Activated CD8-positive, alpha-beta memory T cell treated with anti-CD3 and anti-CD28 coated beads, Interleukin-2, amount 10 ng/mL, durations not matched to agents 7 days and 5 days (primary cell): ENCODE measurements at regions not wholly inside any gene's neighbourhood (a gene's known extent, or its start where the extent isn't known, plus 50 kb on each side); places are given as distances from the start of the nearest gene placed in this dataset.

Source experiments
- ATAC-seq: fragments of 150-1000 bp; cut with Tn5 transposase; one replicate; pipeline ENCODE4 v1.10.0; 2021; ENCODE audit warnings: moderate library complexity
- CTCF ChIA-PET: fragments of 350-600 bp; sonication (Branson Sonifier 250); formaldehyde crosslinking; loops from one replicate; lab custom pipeline; 2021; ENCODE audit warnings: antibody characterized with exemption; lab: Charles Lee
- DNase-seq: peaks from one replicate; pipeline ENCODE4 v3.0.0-alpha.2; 2020
- H3K27ac Mint-ChIP-seq: one replicate; pipeline ENCODE4 v1.8.0; 2021; ENCODE audit warnings: mild to moderate bottlenecking, mixed read lengths
- H3K27me3 Mint-ChIP-seq: one replicate; pipeline ENCODE4 v1.8.0; 2021; ENCODE audit warnings: mixed read lengths
- H3K36me3 Mint-ChIP-seq: one replicate; pipeline ENCODE4 v1.8.0; 2021; ENCODE audit warnings: mild to moderate bottlenecking, mixed read lengths
- H3K4me1 Mint-ChIP-seq: one replicate; pipeline ENCODE4 v1.8.0; 2021; ENCODE audit warnings: mixed read lengths
- H3K4me3 Mint-ChIP-seq: one replicate; pipeline ENCODE4 v1.8.0; 2021; ENCODE audit warnings: mild to moderate bottlenecking, moderate library complexity, mixed read lengths
- H3K9me3 Mint-ChIP-seq: one replicate; pipeline ENCODE4 v1.8.0; 2022; ENCODE audit warnings: low read depth, mixed read lengths

DNA sequence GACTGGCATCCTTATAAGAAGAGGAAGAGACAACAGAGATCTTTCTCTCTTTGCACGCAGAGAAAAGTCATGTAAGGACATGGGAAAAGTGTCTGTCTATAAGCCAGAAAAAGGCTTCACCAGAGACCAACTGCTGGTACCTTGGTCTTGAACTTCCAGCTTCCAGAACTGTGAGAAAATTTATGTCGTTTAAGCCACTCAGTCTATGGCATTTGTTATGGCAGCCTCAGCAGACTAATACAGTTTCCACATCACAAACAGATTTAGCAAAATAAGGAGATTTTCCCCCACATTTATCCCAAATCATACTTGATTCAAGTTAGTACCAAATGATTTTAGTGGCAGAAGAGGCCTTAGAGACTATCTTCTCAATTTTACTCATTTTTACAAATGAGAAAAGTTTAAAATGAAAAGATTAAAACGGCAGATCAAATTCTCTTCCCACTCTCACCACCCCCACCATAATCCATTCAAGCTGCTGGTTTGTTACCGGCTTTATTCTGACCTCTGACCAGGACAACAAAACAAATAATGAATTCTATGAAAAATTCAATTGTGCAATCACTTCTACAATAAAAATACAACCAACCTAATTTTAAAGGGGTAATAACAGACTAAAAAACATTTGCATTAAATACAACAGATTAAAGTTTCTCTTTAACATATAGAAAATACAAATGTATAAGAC, 316.3 kb downstream of the TBC1D4 start:
- DNase-seq (no peak), ATAC-seq (no peak)
- Mint-ChIP-seq H3K9me3 (no peaks in the 10 kb centered on the region), H3K27me3 (no peaks in the 10 kb centered on the region), H3K4me3 (no peak overlapping the region), H3K4me1 (no peaks in the 10 kb centered on the region), H3K36me3 (no peaks in the 10 kb centered on the region), H3K27ac (no peak overlapping the region)
- CTCF ChIA-PET: no interaction called here

DNA sequence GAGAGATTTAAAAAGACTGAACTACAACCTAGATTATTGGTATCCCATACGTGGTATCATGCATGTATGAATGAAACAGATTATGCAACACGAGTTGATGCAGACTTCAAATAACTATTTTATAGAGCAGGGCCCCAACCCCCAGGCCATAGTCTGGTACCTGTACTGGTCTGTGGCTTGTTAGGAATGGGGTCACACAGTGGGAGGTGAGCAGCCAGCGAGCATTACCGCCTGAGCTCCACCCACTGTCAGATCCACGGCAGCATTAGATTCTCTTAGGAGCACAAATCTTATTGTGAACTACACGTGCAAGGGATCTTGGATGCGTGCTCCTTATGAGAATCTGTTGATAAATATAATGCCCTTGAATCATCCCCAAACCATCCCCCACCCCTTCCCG, 320.2 kb downstream of the TBC1D4 start:
- H3K9me3 Mint-ChIP-seq: no peaks in the 10 kb centered on the region
- CTCF ChIA-PET: no interaction called here
- no peaks in the 10 kb centered on the region for H3K36me3 Mint-ChIP-seq
- H3K4me1 Mint-ChIP-seq: no peaks in the 10 kb centered on the region
- DNase-seq: no peak
- no peak for ATAC-seq
- H3K4me3 Mint-ChIP-seq: no peak overlapping the region
- H3K27me3 Mint-ChIP-seq: peaks cover 4% of the 10 kb centered on the region
- no peak overlapping the region for H3K27ac Mint-ChIP-seq

DNA sequence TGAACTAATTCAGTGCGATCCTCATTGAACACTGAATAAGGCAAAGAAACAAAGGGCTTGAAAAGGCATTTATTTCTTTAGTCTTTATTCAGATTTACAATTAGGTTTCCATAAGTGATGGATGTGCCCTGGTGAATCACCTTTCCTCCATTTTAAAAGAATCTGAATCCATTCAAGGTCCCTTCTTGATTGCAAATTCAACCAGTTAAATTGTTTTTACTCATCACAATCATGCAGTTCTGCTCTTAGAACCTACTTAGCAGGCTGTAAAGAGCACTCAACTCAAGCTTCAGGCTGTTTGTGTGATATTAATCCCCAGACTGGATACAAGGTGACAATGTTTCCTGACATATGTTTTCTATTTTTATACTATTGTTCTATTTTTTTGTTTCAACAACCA, 321.0 kb downstream of the TBC1D4 start:
- H3K27me3 Mint-ChIP-seq: peaks cover 4% of the 10 kb centered on the region
- H3K9me3 Mint-ChIP-seq: no peaks in the 10 kb centered on the region
- H3K36me3 Mint-ChIP-seq: no peaks in the 10 kb centered on the region
- CTCF ChIA-PET: no interaction called here
- H3K4me1 Mint-ChIP-seq: no peaks in the 10 kb centered on the region
- ATAC-seq (no peak), DNase-seq (no peak)
- no peak overlapping the region for H3K27ac Mint-ChIP-seq
- no peak overlapping the region for H3K4me3 Mint-ChIP-seq

- CTCF ChIA-PET: no interaction called here
- Mint-ChIP-seq H3K27ac (no peak overlapping the region), H3K27me3 (peaks cover 4% of the 10 kb centered on the region), H3K9me3 (no peaks in the 10 kb centered on the region), H3K4me3 (no peak overlapping the region), H3K36me3 (no peaks in the 10 kb centered on the region), H3K4me1 (no peaks in the 10 kb centered on the region)
- ATAC-seq: no peak
- no peak for DNase-seq
Measured at GRCh38 chr13:75154331-75154730, 327.6 kb downstream of the TBC1D4 start.

- no peak overlapping the region for H3K4me3 Mint-ChIP-seq
- CTCF ChIA-PET: no interaction called here
Measured at GRCh38 chr13:75153834-75154233, 328.1 kb downstream of the TBC1D4 start.

DNA sequence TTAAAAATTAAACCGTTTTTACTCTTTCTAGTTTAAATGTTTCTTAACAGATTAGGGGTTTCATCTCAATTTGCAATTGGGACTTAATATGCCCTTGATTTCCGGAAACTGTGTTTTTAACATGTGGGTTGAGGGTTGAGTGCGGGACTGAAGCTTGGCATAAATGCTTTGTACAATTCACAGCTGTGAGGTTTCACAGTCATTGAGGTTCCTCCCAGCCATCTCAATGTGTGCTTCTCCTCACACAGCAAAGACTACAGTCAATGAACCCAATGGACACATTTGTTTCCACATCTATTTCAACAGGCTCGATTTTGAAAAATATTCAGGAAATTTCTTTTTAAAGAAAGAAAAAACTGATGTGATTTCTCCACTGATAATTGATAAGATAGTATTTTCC, 328.6 kb downstream of the TBC1D4 start:
- Mint-ChIP-seq H3K36me3 (no peaks in the 10 kb centered on the region), H3K4me3 (no peak overlapping the region), H3K27me3 (peaks cover 4% of the 10 kb centered on the region), H3K27ac (no peak overlapping the region), H3K4me1 (no peaks in the 10 kb centered on the region), H3K9me3 (no peaks in the 10 kb centered on the region)
- DNase-seq (no peak), ATAC-seq (no peak)
- CTCF ChIA-PET: no interaction called here

More at GRCh38 chr13:75153834-75154233, 328.1 kb downstream of the TBC1D4 start:
- no peak for ATAC-seq
- no peaks in the 10 kb centered on the region for H3K4me1 Mint-ChIP-seq
- no peak overlapping the region for H3K27ac Mint-ChIP-seq
- peaks cover 4% of the 10 kb centered on the region for H3K27me3 Mint-ChIP-seq
- no peaks in the 10 kb centered on the region for H3K36me3 Mint-ChIP-seq
- H3K9me3 Mint-ChIP-seq: no peaks in the 10 kb centered on the region
- no peak for DNase-seq

DNA sequence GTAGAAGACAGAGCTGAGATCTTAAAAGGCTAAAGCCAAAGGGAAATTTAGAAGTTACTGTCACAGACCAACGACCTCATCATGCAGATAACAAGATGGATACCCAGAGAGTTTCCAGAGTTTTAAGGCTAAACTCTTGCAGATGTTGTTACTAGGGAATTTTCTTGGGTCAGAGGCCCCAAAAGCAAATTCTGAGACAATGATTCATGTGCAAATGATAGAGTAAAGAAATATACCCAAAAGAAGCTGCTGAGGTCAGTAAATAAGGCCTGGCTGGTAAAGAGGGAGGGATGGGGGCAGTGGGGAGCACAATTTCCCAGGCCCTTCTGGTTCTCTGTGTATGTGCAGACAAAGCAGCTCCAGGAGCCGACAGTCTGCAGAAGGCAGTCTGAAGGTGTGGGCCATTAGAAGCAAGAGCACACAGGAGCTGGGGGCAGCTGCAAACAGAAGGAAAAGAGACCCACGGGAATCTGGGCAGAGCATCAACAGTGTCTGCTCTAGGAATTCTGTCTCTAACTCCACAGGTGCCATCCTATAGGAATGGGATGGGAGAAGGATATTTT, 330.8 kb downstream of the TBC1D4 start:
- Mint-ChIP-seq H3K27me3 (peaks cover under 1% of the 10 kb centered on the region), H3K9me3 (no peaks in the 10 kb centered on the region), H3K27ac (no peak overlapping the region), H3K4me1 (no peaks in the 10 kb centered on the region), H3K36me3 (no peaks in the 10 kb centered on the region), H3K4me3 (no peak overlapping the region)
- ATAC-seq (no peak), DNase-seq (no peak)
- CTCF ChIA-PET: no interaction called here

- Mint-ChIP-seq H3K27me3 (peaks cover 3% of the 10 kb centered on the region), H3K9me3 (no peaks in the 10 kb centered on the region), H3K27ac (no peak overlapping the region), H3K36me3 (no peaks in the 10 kb centered on the region), H3K4me1 (no peaks in the 10 kb centered on the region), H3K4me3 (no peak overlapping the region)
- no peak for DNase-seq
- CTCF ChIA-PET: no interaction called here
- no peak for ATAC-seq
Measured at GRCh38 chr13:75149776-75150175, 332.2 kb downstream of the TBC1D4 start.

DNA sequence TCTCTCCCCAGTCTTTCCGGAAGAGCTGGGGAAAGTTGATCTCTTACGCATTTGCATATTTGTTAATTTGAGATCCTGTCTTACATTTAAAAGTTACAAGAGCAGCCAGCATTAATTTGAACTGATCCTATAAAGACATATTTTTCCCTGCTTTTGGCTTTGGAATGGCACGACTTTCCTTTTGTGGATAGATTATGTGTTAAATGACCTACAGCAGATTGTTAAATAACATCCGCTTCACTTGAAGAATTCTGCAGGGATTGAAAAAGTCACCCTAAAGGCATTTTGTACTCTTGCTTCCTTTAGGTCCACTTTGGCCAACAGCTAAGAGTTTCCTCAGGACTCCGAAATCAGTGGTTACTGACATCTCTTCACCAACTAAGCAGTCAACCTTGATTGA, 334.0 kb downstream of the TBC1D4 start:
- Mint-ChIP-seq H3K27ac (no peak overlapping the region), H3K4me1 (no peaks in the 10 kb centered on the region), H3K36me3 (no peaks in the 10 kb centered on the region), H3K9me3 (no peaks in the 10 kb centered on the region), H3K4me3 (no peak overlapping the region), H3K27me3 (peaks cover 3% of the 10 kb centered on the region)
- ATAC-seq: no peak
- DNase-seq: no peak
- CTCF ChIA-PET: no interaction called here

GRCh38 chr13:75146436-75146835, 335.5 kb downstream of the TBC1D4 start:
- H3K27ac Mint-ChIP-seq: no peak overlapping the region
- peaks cover 3% of the 10 kb centered on the region for H3K27me3 Mint-ChIP-seq
- ATAC-seq (no peak), DNase-seq (no peak)
- no peak overlapping the region for H3K4me3 Mint-ChIP-seq
- no peaks in the 10 kb centered on the region for H3K9me3 Mint-ChIP-seq
- CTCF ChIA-PET: no interaction called here
- H3K36me3 Mint-ChIP-seq: no peaks in the 10 kb centered on the region
- no peaks in the 10 kb centered on the region for H3K4me1 Mint-ChIP-seq

DNA sequence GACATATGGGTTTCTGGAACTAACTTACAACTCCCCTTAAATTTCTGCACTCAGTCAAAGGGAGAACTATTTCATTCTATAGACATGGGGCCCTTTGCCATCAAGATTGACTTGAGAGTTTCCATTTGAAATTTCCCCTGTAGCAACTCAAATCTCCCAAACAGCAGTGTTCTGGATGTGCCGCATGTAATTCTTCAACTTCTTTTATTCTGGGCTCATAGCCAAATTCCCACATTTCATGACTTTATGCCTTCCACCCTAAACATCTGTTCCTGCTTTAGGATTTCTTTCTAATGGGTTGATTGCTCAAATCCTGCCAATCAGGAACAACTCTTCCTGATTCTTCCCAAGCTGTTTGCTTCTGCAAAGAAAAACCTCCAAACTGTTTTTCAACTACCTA, 336.0 kb downstream of the TBC1D4 start:
- Mint-ChIP-seq H3K4me3 (no peak overlapping the region), H3K27ac (no peak overlapping the region), H3K36me3 (no peaks in the 10 kb centered on the region), H3K4me1 (no peaks in the 10 kb centered on the region), H3K27me3 (peaks cover 3% of the 10 kb centered on the region), H3K9me3 (no peaks in the 10 kb centered on the region)
- ATAC-seq (no peak), DNase-seq (no peak)
- CTCF ChIA-PET: no interaction called here

GRCh38 chr13:75139291-75139690, 342.7 kb downstream of the TBC1D4 start:
- peaks cover 4% of the 10 kb centered on the region for H3K9me3 Mint-ChIP-seq
- no peaks in the 10 kb centered on the region for H3K4me1 Mint-ChIP-seq
- no peak for ATAC-seq
- DNase-seq: no peak
- H3K4me3 Mint-ChIP-seq: no peak overlapping the region
- H3K27ac Mint-ChIP-seq: no peak overlapping the region
- no peaks in the 10 kb centered on the region for H3K36me3 Mint-ChIP-seq
- peaks cover 4% of the 10 kb centered on the region for H3K27me3 Mint-ChIP-seq
- CTCF ChIA-PET: no interaction called here

- Mint-ChIP-seq H3K9me3 (peaks cover 4% of the 10 kb centered on the region), H3K4me3 (no peak overlapping the region), H3K27me3 (peaks cover 4% of the 10 kb centered on the region), H3K27ac (no peak overlapping the region), H3K4me1 (no peaks in the 10 kb centered on the region), H3K36me3 (no peaks in the 10 kb centered on the region)
- DNase-seq (no peak), ATAC-seq (no peak)
- CTCF ChIA-PET: no interaction called here
Measured at GRCh38 chr13:75137911-75138571, 343.9 kb downstream of the TBC1D4 start.

- CTCF ChIA-PET: no interaction called here
- H3K36me3 Mint-ChIP-seq: no peaks in the 10 kb centered on the region
- H3K27ac Mint-ChIP-seq: no peak overlapping the region
- peaks cover 4% of the 10 kb centered on the region for H3K27me3 Mint-ChIP-seq
- peaks cover 4% of the 10 kb centered on the region for H3K9me3 Mint-ChIP-seq
- no peaks in the 10 kb centered on the region for H3K4me1 Mint-ChIP-seq
- H3K4me3 Mint-ChIP-seq: no peak overlapping the region
- ATAC-seq: no peak
- no peak for DNase-seq
Measured at GRCh38 chr13:75136151-75136550, 345.8 kb downstream of the TBC1D4 start.
